GM10248 (cell line): ENCODE measurements at regions not wholly inside any gene's neighbourhood (a gene's known extent, or its start where the extent isn't known, plus 50 kb on each side); places are given as distances from the start of the nearest gene placed in this dataset.

Experiments used
- CTCF ChIA-PET: fragments of 300-600 bp; sonication (Branson Sonifier 250); formaldehyde crosslinking; extraction: SDS; loops from one replicate; lab custom pipeline; 2021; ENCODE audit warnings: antibody characterized with exemption; lab: Yijun Ruan, JAX
- POLR2A ChIA-PET: fragments of 350-650 bp; sonication (Branson Sonifier 250); formaldehyde crosslinking; extraction: SDS; loops from one replicate; lab custom pipeline; 2020; ENCODE audit warnings: antibody characterized with exemption; lab: Yijun Ruan, JAX
- DNase-seq: peaks from one replicate; pipeline ENCODE4 v3.0.0; 2012; ENCODE audit errors: extremely low spot score
- TF ChIP-seq, protein P1 (sequence below): IDR thresholded peaks from 2 replicates; pipeline ENCODE4 v1.5.1; 2012; ENCODE audit warnings: mild to moderate bottlenecking, low read depth; ENCODE audit errors: extremely low read depth, missing control alignments, control extremely low read depth

DNA sequence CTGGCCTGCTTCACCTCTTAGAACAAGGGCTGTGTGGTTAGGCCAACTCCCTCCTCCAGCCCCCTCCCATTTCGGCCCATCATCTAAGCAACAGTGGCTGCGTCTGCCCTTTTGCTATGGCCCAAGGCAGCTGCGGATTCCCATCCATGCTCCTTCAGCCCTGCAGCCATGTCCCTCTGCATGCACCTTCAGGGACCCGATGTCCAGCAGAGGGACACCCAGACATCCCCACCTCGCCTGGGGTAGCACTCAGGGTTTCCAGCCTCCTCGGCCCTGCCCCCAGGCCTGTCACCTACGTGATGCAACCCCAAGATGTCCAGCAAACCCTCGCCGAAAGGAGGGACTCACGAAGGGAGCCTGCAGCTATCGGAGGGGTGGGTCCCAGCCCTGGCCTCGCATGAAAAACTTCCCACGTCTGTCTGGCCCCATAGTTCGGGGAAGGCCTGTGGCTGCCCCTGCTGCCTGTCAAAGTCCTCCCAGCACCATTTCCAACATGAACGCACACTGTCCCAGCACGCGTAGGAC, 194.4 kb downstream of the CTTN start:
- TF ChIP-seq, protein P1, sequence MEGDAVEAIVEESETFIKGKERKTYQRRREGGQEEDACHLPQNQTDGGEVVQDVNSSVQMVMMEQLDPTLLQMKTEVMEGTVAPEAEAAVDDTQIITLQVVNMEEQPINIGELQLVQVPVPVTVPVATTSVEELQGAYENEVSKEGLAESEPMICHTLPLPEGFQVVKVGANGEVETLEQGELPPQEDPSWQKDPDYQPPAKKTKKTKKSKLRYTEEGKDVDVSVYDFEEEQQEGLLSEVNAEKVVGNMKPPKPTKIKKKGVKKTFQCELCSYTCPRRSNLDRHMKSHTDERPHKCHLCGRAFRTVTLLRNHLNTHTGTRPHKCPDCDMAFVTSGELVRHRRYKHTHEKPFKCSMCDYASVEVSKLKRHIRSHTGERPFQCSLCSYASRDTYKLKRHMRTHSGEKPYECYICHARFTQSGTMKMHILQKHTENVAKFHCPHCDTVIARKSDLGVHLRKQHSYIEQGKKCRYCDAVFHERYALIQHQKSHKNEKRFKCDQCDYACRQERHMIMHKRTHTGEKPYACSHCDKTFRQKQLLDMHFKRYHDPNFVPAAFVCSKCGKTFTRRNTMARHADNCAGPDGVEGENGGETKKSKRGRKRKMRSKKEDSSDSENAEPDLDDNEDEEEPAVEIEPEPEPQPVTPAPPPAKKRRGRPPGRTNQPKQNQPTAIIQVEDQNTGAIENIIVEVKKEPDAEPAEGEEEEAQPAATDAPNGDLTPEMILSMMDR: no peak
- ChIA-PET CTCF (interaction anchor here (1.1 to 2.0 kb wide), 2 partner anchors 11 to 47 kb away, joined by 3 to 5 read pairs; no protein-coding TSS in a partner anchor), POLR2A (no interaction called here)
- DNase-seq: no peak

DNA sequence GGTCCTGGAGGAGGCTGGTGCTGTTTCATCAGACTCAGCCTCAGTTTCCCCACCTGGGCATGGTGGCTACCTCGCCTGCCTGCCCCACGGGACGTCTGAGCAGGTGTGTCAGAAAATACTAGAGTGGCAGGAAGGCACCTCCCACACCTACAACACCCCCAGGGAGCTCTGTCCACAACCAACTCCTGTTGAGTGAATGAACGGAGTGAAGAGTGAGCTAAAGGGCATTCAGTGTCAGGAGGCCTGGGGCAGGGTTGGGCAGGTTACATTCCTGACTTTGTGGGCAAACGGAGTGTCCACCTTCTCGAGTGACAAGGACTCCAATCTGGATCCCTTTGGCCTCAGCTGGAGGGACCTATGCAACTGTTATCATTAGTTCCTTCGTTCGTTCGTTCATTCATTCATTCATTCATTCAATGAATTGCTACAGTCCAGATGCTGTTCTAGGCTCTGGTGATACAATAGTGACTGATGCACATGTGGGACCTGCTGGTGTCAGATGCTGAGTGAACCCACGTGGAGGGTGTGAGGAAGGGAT, 195.2 kb downstream of the CTTN start:
- TF ChIP-seq, protein P1: no peak
- POLR2A ChIA-PET: no interaction called here
- DNase-seq: no peak
- CTCF ChIA-PET: interaction anchor here (1.1 kb wide), 1 partner anchor 48 kb away, joined by 3 read pairs; no protein-coding TSS in a partner anchor

DNA sequence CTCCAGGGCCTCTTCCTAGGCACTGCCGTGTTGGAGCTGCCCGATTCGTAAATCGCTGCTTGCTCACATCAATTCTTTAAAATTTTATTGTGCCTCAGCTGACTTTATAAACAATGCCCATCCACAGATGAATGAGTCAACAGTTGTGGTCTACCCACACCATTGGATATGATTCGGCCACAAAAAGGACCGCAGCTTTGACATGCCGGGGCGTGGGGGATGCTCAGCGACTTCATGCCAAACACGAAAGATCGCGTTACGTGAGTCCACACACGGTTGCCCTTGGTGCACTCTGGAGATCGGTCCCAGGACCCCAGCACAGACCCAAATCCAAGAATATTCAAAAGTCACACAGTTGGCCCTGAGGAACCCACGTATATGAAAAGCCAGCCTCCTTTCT, 195.7 kb downstream of the CTTN start:
- TF ChIP-seq, protein P1: no peak
- no peak for DNase-seq
- POLR2A ChIA-PET: no interaction called here
- CTCF ChIA-PET: interaction anchor here (0.9 to 1.1 kb wide), 2 partner anchors 9 to 48 kb away, joined by 3 read pairs; no protein-coding TSS in a partner anchor

DNA sequence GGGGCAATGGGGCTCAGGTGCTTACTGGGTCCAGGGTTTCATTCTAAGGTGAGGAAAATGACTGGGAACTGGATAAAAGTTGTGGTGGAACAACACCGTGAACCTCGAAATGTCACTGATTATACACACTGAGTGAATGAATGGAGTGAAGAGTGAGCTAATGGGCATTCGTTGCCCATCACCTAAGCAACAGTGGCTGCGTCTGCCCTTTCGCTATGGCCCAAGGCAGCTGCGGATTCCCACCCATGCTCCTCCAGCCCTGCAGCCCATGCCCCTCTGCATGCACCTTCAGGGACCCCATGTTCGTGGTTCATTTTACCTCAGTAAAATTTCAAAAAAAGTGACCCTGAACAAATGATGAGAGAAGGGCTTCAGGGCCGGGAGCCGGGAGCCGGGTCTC, 196.3 kb downstream of the CTTN start:
- no peak for DNase-seq
- TF ChIP-seq, protein P1: no peak
- CTCF ChIA-PET: interaction anchor here (0.9 kb wide), 1 partner anchor 8 kb away, joined by 3 read pairs; no protein-coding TSS in a partner anchor
- POLR2A ChIA-PET: no interaction called here

DNA sequence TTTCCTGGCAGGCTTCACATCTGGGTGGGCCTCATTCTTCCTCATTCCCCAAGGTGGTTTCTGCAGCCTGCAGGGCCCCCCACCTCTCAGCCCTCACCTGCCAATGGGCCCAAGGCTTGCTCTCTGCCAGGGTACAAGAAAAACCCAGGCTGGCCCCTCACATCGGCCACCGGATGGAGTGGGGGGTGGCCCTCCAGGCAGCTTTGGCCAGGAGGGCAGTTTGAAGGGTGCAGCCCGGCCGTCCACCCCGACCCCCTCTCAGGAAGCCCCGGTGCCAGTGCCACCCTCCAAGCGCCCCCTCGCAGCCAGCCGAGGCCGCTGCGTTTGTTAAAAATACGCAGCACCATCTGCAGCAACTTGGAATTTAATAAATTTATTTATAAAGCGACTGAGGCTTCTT, 196.7 kb downstream of the CTTN start:
- ChIA-PET CTCF (interaction anchor here (0.9 kb wide), 1 partner anchor 8 kb away, joined by 3 read pairs; no protein-coding TSS in a partner anchor), POLR2A (no interaction called here)
- TF ChIP-seq, protein P1: no peak
- no peak for DNase-seq

DNA sequence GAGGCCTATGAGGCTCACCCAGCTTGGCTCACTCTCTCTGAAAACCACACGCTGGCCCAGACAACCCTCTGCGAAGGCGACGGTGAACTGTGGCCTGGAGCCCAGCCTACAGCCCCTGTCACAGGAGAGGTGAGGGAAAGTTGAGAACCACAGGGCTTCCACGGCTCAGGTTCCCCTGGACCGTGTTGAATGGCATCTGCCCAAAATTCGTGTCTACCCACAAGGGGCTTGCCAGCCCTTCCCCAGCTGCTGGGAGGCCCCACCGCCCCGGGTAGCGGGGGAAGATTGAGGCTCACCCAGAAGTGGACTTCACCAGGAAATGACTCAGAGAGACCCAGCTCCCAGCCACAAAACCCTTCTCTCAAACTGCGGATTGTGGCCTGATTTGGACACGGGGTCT, 197.1 kb downstream of the CTTN start:
- TF ChIP-seq, protein P1: no peak
- ChIA-PET CTCF (no interaction called here), POLR2A (no interaction called here)
- DNase-seq: no peak
